Trophoblast cell (in vitro differentiated cells and primary cell): ENCODE measurements at regions not wholly inside any gene's neighbourhood (a gene's known extent, or its start where the extent isn't known, plus 50 kb on each side); places are given as distances from the start of the nearest gene placed in this dataset.

Experiments used
- DNase-seq, 2 donors: peaks; one replicate each; pipeline ENCODE4 v3.0.0-alpha.2; 2016
- H2AFZ ChIP-seq: 2 replicates; pipeline ENCODE4 v1.6.1; 2013; ENCODE audit warnings: low read length, moderate library complexity, mild to moderate bottlenecking; ENCODE audit not compliant: insufficient read depth, poor library complexity
- H2AK5ac ChIP-seq: 2 replicates; pipeline ENCODE4 v1.6.1; 2013; ENCODE audit warnings: mild to moderate bottlenecking, low read length
- H2BK120ac ChIP-seq: 2 replicates; pipeline ENCODE4 v1.6.1; 2013; ENCODE audit warnings: low read length, mild to moderate bottlenecking, moderate library complexity; ENCODE audit not compliant: insufficient read depth, poor library complexity
- H2BK12ac ChIP-seq: 2 replicates; pipeline ENCODE4 v1.6.1; 2013; ENCODE audit warnings: mild to moderate bottlenecking, low read length, moderate library complexity
- H2BK5ac ChIP-seq: 2 replicates; pipeline ENCODE4 v1.6.1; 2013; ENCODE audit warnings: low read length, low read depth, moderate library complexity, mild to moderate bottlenecking; ENCODE audit not compliant: poor library complexity
- H3K14ac ChIP-seq: 2 replicates; pipeline ENCODE4 v1.6.1; 2013; ENCODE audit warnings: mild to moderate bottlenecking, low read length
- H3K18ac ChIP-seq: 2 replicates; pipeline ENCODE4 v1.6.1; 2013; ENCODE audit warnings: mild to moderate bottlenecking, low read length
- H3K23ac ChIP-seq: 2 replicates; pipeline ENCODE4 v1.6.1; 2013; ENCODE audit warnings: low read length
- H3K27ac ChIP-seq: 2 replicates; pipeline ENCODE4 v1.5.1; 2013; ENCODE audit warnings: low read depth, mild to moderate bottlenecking, inconsistent platforms, low read length, moderate library complexity
- H3K27me3 ChIP-seq: 2 replicates; pipeline ENCODE4 v1.6.1; 2013; ENCODE audit warnings: inconsistent platforms, mild to moderate bottlenecking, low read length, moderate library complexity; ENCODE audit not compliant: insufficient read depth
- H3K36me3 ChIP-seq, 2 experiments: 1 replicate in 1 of 2; 2 replicates in 1 of 2; pipeline ENCODE4 v1.6.1; 2013; ENCODE audit warnings: low read length in 2 of 2, mild to moderate bottlenecking in 2 of 2, moderate library complexity in 1 of 2; ENCODE audit not compliant: insufficient read depth in 2 of 2, control insufficient read depth in 1 of 2
- H3K4ac ChIP-seq: 2 replicates; pipeline ENCODE4 v1.6.1; 2013; ENCODE audit warnings: low read depth, mild to moderate bottlenecking, low read length, moderate library complexity
- H3K4me1 ChIP-seq, 2 experiments: 1 replicate in 1 of 2; 2 replicates in 1 of 2; pipeline ENCODE4 v1.6.1; 2013; ENCODE audit warnings: low read length in 2 of 2, mild to moderate bottlenecking in 2 of 2, moderate library complexity in 1 of 2; ENCODE audit not compliant: insufficient read depth in 2 of 2, control insufficient read depth in 1 of 2
- H3K4me2 ChIP-seq: 2 replicates; pipeline ENCODE4 v1.6.1; 2013; ENCODE audit warnings: inconsistent platforms, mild to moderate bottlenecking, low read length, moderate library complexity
- H3K4me3 ChIP-seq: 2 replicates; pipeline ENCODE4 v1.5.1; 2013; ENCODE audit warnings: mild to moderate bottlenecking, low read depth, low read length, inconsistent platforms
- H3K79me1 ChIP-seq: one replicate; pipeline ENCODE4 v1.6.1; 2013; ENCODE audit warnings: low read length
- H3K79me2 ChIP-seq: 2 replicates; pipeline ENCODE4 v1.6.1; 2013; ENCODE audit warnings: low read length, mild to moderate bottlenecking; ENCODE audit not compliant: control insufficient read depth, insufficient read depth, poor library complexity
- H3K9ac ChIP-seq: 2 replicates; pipeline ENCODE4 v1.6.1; 2013; ENCODE audit warnings: mild to moderate bottlenecking, low read length
- H3K9me3 ChIP-seq: 2 replicates; pipeline ENCODE4 v1.6.1; 2013; ENCODE audit warnings: low read depth, mild to moderate bottlenecking, control low read depth, inconsistent platforms, low read length; ENCODE audit not compliant: insufficient read depth
- H4K12ac ChIP-seq: 2 replicates; pipeline ENCODE4 v1.6.1; 2013; ENCODE audit warnings: low read depth, mild to moderate bottlenecking, low read length, moderate library complexity
- H4K8ac ChIP-seq: 2 replicates; pipeline ENCODE4 v1.6.1; 2013; ENCODE audit warnings: low read depth, mild to moderate bottlenecking, low read length, moderate library complexity
- H4K91ac ChIP-seq: one replicate; pipeline ENCODE4 v1.6.1; 2013; ENCODE audit warnings: low read depth, mild to moderate bottlenecking, low read length, moderate library complexity
- WGBS: extraction: QIAGEN DNeasy Blood & Tissue Kit; methylation state at CpG from one replicate; pipeline ENCODE4 v1.1.7; 2013; ENCODE audit warnings: missing lambda C conversion rate; ENCODE audit not compliant: insufficient read length, insufficient coverage; ENCODE audit errors: extremely low coverage; 5-methylcytosine and 5-hydroxymethylcytosine counted together

GRCh38 chr9:12065050-12065449 lies 628.1 kb upstream of the TYRP1 start:
- H3K4me2 ChIP-seq, result no peak overlapping the region
- no peak overlapping the region for H2AK5ac ChIP-seq
- no peak overlapping the region for H4K8ac ChIP-seq
- no peak overlapping the region for H4K91ac ChIP-seq
- H3K9me3 ChIP-seq, result no peaks in the 10 kb centered on the region
- H3K4me1 ChIP-seq, result no peaks in the 10 kb centered on the region
- no peak overlapping the region for H3K27ac ChIP-seq
- DNase-seq, result no peak
- no peak overlapping the region for H3K23ac ChIP-seq
- no peak overlapping the region for H3K4me3 ChIP-seq
- WGBS, result no CpG with 5 or more reads among the region's 3 CpGs
- no peak overlapping the region for H2BK5ac ChIP-seq
- H3K4ac ChIP-seq, result no peak overlapping the region
- no peak overlapping the region for H3K18ac ChIP-seq
- H2BK12ac ChIP-seq, result no peak overlapping the region
- H2AFZ ChIP-seq, result no peak overlapping the region
- H3K9ac ChIP-seq, result no peak overlapping the region
- H3K14ac ChIP-seq, result no peak overlapping the region
- no peak overlapping the region for H2BK120ac ChIP-seq
- H3K79me2 ChIP-seq, result no peaks in the 10 kb centered on the region
- H3K27me3 ChIP-seq, result no peaks in the 10 kb centered on the region
- no peaks in the 10 kb centered on the region for H3K36me3 ChIP-seq
- H3K79me1 ChIP-seq, result no peaks in the 10 kb centered on the region
- no peak overlapping the region for H4K12ac ChIP-seq

- Histone ChIP-seq H3K4me1 (no peaks in the 10 kb centered on the region), H3K9ac (no peak overlapping the region), H4K12ac (no peak overlapping the region), H3K14ac (no peak overlapping the region), H3K27ac (no peak overlapping the region), H2AK5ac (no peak overlapping the region), H3K9me3 (no peaks in the 10 kb centered on the region), H2AFZ (no peak overlapping the region), H3K27me3 (no peaks in the 10 kb centered on the region), H2BK5ac (no peak overlapping the region), H3K79me1 (no peaks in the 10 kb centered on the region), H2BK120ac (no peak overlapping the region), H4K91ac (no peak overlapping the region), H3K18ac (no peak overlapping the region), H2BK12ac (no peak overlapping the region), H3K4me2 (no peak overlapping the region), H3K23ac (no peak overlapping the region), H3K79me2 (no peaks in the 10 kb centered on the region), H3K4ac (no peak overlapping the region), H4K8ac (no peak overlapping the region), H3K36me3 (no peaks in the 10 kb centered on the region), H3K4me3 (no peak overlapping the region)
- DNase-seq, result no peak
- WGBS, result no CpG with 5 or more reads among the region's 3 CpGs
These were observed 627.5 kb upstream of the TYRP1 start for GRCh38 chr9:12065686-12066085.

GRCh38 chr9:12066455-12067035 lies 626.6 kb upstream of the TYRP1 start:
- no peak overlapping the region for H4K8ac ChIP-seq
- H2BK5ac ChIP-seq, result no peak overlapping the region
- H3K36me3 ChIP-seq, result no peaks in the 10 kb centered on the region
- no peak overlapping the region for H3K4me3 ChIP-seq
- no peak overlapping the region for H2BK120ac ChIP-seq
- WGBS, result no CpG with 5 or more reads among the region's 2 CpGs
- H3K4me1 ChIP-seq, result no peaks in the 10 kb centered on the region
- no peak overlapping the region for H3K18ac ChIP-seq
- H4K91ac ChIP-seq, result no peak overlapping the region
- H3K27ac ChIP-seq, result no peak overlapping the region
- no peak overlapping the region for H4K12ac ChIP-seq
- DNase-seq, result no peak
- H3K9ac ChIP-seq, result no peak overlapping the region
- no peaks in the 10 kb centered on the region for H3K79me1 ChIP-seq
- no peaks in the 10 kb centered on the region for H3K79me2 ChIP-seq
- no peaks in the 10 kb centered on the region for H3K9me3 ChIP-seq
- no peaks in the 10 kb centered on the region for H3K27me3 ChIP-seq
- H3K4me2 ChIP-seq, result no peak overlapping the region
- no peak overlapping the region for H2BK12ac ChIP-seq
- no peak overlapping the region for H3K14ac ChIP-seq
- no peak overlapping the region for H3K23ac ChIP-seq
- H2AK5ac ChIP-seq, result no peak overlapping the region
- no peak overlapping the region for H2AFZ ChIP-seq
- H3K4ac ChIP-seq, result no peak overlapping the region

- Histone ChIP-seq H3K14ac (no peak overlapping the region), H3K4me3 (no peak overlapping the region), H3K79me1 (no peaks in the 10 kb centered on the region), H3K9ac (no peak overlapping the region), H2BK12ac (no peak overlapping the region), H3K9me3 (no peaks in the 10 kb centered on the region), H4K12ac (no peak overlapping the region), H2BK5ac (no peak overlapping the region), H3K27me3 (no peaks in the 10 kb centered on the region), H2AK5ac (no peak overlapping the region), H3K18ac (no peak overlapping the region), H3K4me2 (no peak overlapping the region), H3K27ac (no peak overlapping the region), H3K4ac (no peak overlapping the region), H2BK120ac (no peak overlapping the region), H4K8ac (no peak overlapping the region), H3K23ac (no peak overlapping the region), H3K36me3 (no peaks in the 10 kb centered on the region), H3K79me2 (no peaks in the 10 kb centered on the region), H4K91ac (no peak overlapping the region), H3K4me1 (no peaks in the 10 kb centered on the region), H2AFZ (no peak overlapping the region)
- DNase-seq, result no peak
- no CpG with 5 or more reads among the region's 4 CpGs for WGBS
These were observed 623.8 kb upstream of the TYRP1 start for GRCh38 chr9:12069366-12069765.
